Activated naive CD4-positive, alpha-beta T cell treated with anti-CD3 and anti-CD28 coated beads for 36 hours (primary cell): ENCODE measurements at regions not wholly inside any gene's neighbourhood (a gene's known extent, or its start where the extent isn't known, plus 50 kb on each side); places are given as distances from the start of the nearest gene placed in this dataset.

Experiments
- CTCF ChIA-PET: fragments of 350-600 bp; sonication (Branson Sonifier 250); formaldehyde crosslinking; loops from one replicate; lab custom pipeline; 2021; ENCODE audit warnings: antibody characterized with exemption; lab: Charles Lee
- DNase-seq: peaks from one replicate; pipeline ENCODE4 v3.0.0-alpha.2; 2020
- H3K27ac Mint-ChIP-seq: one replicate; pipeline ENCODE4 v1.8.0; 2021; ENCODE audit warnings: mild to moderate bottlenecking, mixed read lengths
- H3K27me3 Mint-ChIP-seq: one replicate; pipeline ENCODE4 v1.8.0; 2021; ENCODE audit warnings: low read depth, mixed read lengths
- H3K36me3 Mint-ChIP-seq: one replicate; pipeline ENCODE4 v1.8.0; 2021; ENCODE audit warnings: low read depth, mixed read lengths
- H3K4me1 Mint-ChIP-seq: one replicate; pipeline ENCODE4 v1.8.0; 2021; ENCODE audit warnings: low read depth, mixed read lengths
- H3K4me3 Mint-ChIP-seq: one replicate; pipeline ENCODE4 v1.8.0; 2021; ENCODE audit warnings: mild to moderate bottlenecking, moderate library complexity, mixed read lengths
- H3K9me3 Mint-ChIP-seq: one replicate; pipeline ENCODE4 v1.8.0; 2021; ENCODE audit warnings: mixed read lengths
- intact Hi-C: fragments of 100-400 bp; cut with micrococcal nuclease; formaldehyde crosslinking; loops from one replicate; pipeline ENCODE4 v1.15.1; 2023

DNA sequence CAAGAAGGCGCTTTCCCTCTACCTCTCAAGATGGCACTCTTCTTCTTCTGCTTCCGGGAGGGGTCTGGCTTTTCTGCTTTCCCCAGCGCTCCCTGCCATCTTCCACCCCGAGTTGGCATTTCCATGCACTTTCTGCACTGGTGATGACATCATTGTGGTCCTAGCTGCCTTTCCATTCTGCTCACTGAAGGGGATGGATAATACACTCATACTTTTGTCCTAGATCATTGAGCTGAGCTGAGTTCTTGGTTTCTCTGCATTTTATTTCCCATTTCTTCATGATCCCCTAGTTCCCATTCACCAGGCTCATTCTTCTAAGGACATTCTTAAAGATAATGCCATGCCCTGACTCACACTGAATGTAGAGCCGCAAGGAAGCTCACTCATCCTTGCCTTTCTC lies 96.7 kb downstream of the EDN1 start:
- CTCF ChIA-PET = no interaction called here
- no peak for DNase-seq
- Mint-ChIP-seq H3K27ac (no peak overlapping the region), H3K4me3 (no peak overlapping the region), H3K27me3 (peaks cover 21% of the 10 kb centered on the region), H3K4me1 (no peaks in the 10 kb centered on the region), H3K36me3 (no peaks in the 10 kb centered on the region), H3K9me3 (no peaks in the 10 kb centered on the region)
- intact Hi-C loops = no loop called here

DNA sequence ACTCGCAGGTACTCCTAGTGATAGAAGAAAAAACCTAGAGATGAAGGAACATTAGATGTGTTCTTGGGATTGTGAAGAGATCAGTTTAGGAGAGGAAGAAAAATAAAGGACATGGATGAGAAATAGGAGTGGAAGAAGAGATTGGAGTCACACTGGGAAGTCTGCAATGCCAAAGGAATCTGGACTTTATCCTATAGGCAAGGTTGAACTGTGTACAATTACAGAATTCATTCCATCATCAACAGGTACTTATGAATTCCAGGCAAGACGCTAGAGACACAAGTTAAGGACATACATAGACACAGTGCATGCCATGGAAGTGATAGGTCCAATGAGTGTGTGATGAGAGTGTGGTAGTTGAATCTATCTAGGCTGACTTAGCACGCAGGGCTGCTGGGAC lies 101.3 kb downstream of the EDN1 start:
- H3K4me1 Mint-ChIP-seq = no peaks in the 10 kb centered on the region

DNA sequence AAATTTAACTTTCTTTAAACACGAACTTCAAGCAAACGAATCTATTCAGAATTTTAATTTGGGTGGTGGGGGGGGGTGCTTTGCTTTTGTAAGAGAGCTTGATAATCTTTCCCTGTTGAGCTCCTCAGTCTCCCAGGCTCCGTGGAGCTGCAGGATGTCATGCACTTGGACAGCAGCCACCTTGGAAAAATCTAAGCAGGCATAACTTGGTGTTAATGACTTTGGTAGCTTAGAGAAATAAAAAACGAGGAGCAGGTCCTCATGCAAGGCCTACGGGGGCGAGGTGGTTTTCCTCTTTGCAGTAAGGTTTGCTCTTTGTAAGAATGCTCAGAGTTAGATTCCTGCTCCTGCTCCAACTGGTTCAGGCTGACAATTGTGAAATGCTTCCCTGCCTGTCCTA lies 102.3 kb downstream of the EDN1 start:
- Mint-ChIP-seq H3K27me3 (peaks cover 19% of the 10 kb centered on the region), H3K4me3 (no peak overlapping the region), H3K36me3 (no peaks in the 10 kb centered on the region), H3K27ac (no peak overlapping the region), H3K9me3 (no peaks in the 10 kb centered on the region), H3K4me1 (no peaks in the 10 kb centered on the region)
- intact Hi-C loops = no loop called here
- no peak for DNase-seq
- CTCF ChIA-PET = no interaction called here

More for the DNA sequence above, 101.3 kb downstream of the EDN1 start:
- Mint-ChIP-seq H3K27me3 (peaks cover 25% of the 10 kb centered on the region), H3K36me3 (no peaks in the 10 kb centered on the region), H3K9me3 (no peaks in the 10 kb centered on the region), H3K27ac (no peak overlapping the region), H3K4me3 (no peak overlapping the region)
- DNase-seq = no peak
- intact Hi-C loops = no loop called here
- CTCF ChIA-PET = no interaction called here

DNA sequence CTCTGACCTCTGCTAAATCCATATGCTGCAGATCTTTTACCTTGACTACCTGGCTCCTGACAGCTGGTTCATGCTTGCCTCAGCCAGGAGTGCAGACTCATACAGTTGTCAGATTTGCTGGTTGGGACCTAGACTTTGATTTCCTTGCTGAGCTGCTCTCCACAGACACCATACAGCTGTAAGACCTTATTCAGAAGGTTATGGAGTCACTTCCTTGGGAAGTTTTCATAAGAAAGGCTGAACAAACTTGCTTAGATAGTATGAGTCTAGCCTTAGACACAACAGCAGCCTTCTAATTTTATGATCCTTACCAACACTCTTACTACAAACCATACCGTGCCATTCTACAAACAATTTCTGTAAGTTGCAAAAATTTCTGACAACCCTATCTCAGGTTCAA lies 102.9 kb downstream of the EDN1 start:
- H3K36me3 Mint-ChIP-seq = no peaks in the 10 kb centered on the region
- CTCF ChIA-PET = no interaction called here

DNA sequence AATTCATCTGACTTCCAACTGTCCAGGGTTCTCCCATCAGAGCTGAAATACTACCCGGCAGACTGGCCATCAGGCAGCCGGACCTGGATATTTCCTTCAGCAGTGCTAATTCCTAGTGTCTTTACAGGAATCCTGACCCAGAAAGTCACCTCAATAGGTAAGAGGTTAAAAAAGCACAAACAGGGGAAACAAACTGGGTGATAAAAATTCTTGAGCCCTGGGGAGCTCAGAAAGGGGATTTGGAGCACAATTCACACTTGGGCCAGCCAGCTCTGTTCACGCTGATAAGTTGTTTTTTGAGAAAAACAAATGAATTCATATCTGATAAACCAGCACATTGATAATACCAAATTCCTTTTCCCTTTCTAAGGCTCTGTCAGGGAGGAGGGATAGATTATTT lies 104.0 kb downstream of the EDN1 start:
- intact Hi-C loops = no loop called here
- Mint-ChIP-seq H3K4me3 (no peak overlapping the region), H3K27ac (no peak overlapping the region), H3K36me3 (no peaks in the 10 kb centered on the region), H3K27me3 (peaks cover 20% of the 10 kb centered on the region), H3K4me1 (no peaks in the 10 kb centered on the region), H3K9me3 (no peaks in the 10 kb centered on the region)
- CTCF ChIA-PET = no interaction called here
- no peak for DNase-seq

More for the DNA sequence above, 102.9 kb downstream of the EDN1 start:
- intact Hi-C loops = no loop called here
- Mint-ChIP-seq H3K27ac (no peak overlapping the region), H3K4me1 (no peaks in the 10 kb centered on the region), H3K4me3 (no peak overlapping the region), H3K9me3 (no peaks in the 10 kb centered on the region), H3K27me3 (peaks cover 21% of the 10 kb centered on the region)
- no peak for DNase-seq

DNA sequence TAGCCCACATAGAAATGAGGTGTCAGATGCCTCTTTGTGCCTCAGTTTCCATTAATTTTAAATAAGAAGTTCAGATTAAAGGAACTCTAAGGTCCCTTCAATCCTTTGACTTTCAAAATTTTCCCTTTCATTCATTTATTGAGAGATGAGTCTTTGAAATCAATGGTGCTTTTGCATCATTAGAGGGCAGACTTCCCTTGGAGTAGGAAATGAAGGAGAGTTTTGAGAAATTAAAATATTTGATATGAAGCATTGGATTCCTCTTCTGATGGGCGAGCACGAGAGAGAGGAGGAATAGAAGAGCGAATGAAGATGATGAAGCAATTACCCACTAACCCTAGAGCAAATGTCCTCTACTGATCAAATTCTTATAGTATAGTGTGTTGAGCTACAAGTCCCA lies 105.7 kb downstream of the EDN1 start:
- CTCF ChIA-PET = interaction anchor here (0.7 kb wide), 1 partner anchor 301 kb away, joined by 3 read pairs; no protein-coding TSS in a partner anchor
- Mint-ChIP-seq H3K9me3 (no peaks in the 10 kb centered on the region), H3K36me3 (no peaks in the 10 kb centered on the region), H3K4me3 (no peak overlapping the region), H3K27ac (no peak overlapping the region), H3K4me1 (no peaks in the 10 kb centered on the region), H3K27me3 (peaks cover 14% of the 10 kb centered on the region)
- intact Hi-C loops = no loop called here
- no peak for DNase-seq

DNA sequence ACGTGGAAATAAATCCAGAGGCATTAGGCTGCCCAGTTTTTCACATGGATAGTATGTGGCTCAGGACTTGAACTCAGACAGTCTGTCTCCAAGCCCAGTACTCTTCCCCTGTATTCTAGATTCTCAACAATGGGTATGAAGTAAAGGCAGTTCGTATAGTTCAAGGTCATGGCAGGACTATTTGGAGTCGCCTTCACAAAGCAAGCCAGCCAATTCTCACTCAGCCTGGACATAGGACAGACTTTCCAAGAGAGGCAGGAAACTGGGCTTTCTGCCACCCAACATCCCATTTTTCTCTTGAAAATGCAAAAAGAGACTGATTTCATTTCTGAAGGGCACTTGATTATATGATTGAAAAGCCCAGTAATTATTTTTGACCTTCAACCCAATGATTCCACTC lies 111.0 kb downstream of the EDN1 start:
- no peaks in the 10 kb centered on the region for H3K4me1 Mint-ChIP-seq
- no peaks in the 10 kb centered on the region for H3K9me3 Mint-ChIP-seq
- H3K36me3 Mint-ChIP-seq = no peaks in the 10 kb centered on the region
- DNase-seq = no peak
- CTCF ChIA-PET = no interaction called here
- no peak overlapping the region for H3K27ac Mint-ChIP-seq
- intact Hi-C loops = no loop called here
- peaks cover 2% of the 10 kb centered on the region for H3K27me3 Mint-ChIP-seq
- H3K4me3 Mint-ChIP-seq = no peak overlapping the region

DNA sequence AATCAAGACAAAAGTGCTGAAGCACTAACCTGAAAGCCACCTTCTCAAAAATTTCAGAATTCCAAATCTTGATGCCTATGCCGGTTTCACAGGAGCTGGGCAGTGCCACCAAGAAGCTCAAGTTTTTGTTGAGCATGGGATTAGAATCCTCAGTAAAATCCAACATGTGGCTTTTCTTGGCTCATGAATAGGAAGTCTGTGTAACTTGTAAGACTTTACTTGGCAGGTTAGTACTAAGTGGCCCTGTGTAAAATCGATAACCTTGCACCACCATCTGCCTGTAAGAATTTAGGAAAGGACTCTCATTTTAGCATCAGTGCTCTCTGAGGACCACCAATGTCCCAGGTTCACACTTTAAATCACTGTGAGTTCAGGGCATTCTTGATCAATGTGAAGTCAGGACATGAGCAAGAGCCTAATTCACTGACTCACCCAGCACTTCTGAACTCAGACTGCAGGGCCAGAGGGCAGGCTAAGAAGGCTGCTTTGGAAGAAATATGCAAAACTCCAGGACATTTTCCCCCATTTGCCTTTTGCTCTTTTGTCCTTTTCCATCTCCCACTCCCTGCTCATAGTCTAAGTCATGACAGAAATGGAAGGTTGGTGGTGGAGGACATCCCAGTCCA lies 113.2 kb downstream of the EDN1 start:
- H3K9me3 Mint-ChIP-seq = no peaks in the 10 kb centered on the region
- no peaks in the 10 kb centered on the region for H3K36me3 Mint-ChIP-seq
- H3K27me3 Mint-ChIP-seq = peaks cover 4% of the 10 kb centered on the region
- H3K27ac Mint-ChIP-seq = no peak overlapping the region
- H3K4me3 Mint-ChIP-seq = no peak overlapping the region
- intact Hi-C loops = no loop called here
- CTCF ChIA-PET = interaction anchor here (0.6 kb wide), 1 partner anchor 116 kb away, joined by 3 read pairs; no protein-coding TSS in a partner anchor
- DNase-seq = no peak
- H3K4me1 Mint-ChIP-seq = no peaks in the 10 kb centered on the region

DNA sequence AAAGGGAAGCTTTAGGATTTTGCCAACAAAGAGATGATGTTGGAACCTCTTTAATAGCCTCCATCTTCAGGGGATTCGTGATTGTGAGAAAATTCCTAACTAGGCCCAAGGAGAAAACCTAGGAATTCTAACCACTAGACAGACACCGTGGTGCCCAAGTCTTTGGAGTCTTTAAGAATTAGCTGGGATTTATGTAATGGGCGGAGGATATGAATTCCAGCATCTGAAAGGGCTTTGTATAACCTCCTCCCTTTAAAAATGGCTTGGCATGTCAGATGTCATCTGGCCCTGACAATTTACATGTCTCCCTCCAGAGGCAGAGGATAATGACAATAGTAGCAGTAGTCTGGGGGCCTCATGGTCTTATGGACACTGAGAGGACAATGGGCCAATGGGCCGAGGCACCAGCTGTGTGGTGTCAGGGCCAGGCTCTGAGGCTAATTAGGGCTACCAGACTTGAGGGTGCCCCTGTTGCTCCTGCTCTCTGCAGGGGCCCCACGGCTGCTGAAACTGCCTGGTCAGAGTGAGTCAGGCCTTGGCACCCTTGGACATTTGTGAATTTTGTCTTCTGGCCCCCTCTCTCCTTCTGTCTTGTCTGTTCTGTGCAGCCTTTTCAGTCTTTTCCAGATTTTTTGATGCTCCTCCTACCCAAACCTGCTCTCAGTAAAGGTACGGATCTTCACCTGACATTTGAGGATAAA lies 113.9 kb downstream of the EDN1 start:
- H3K9me3 Mint-ChIP-seq = no peaks in the 10 kb centered on the region
- intact Hi-C loops = no loop called here
- no peak overlapping the region for H3K4me3 Mint-ChIP-seq
- H3K4me1 Mint-ChIP-seq = no peaks in the 10 kb centered on the region
- no peak for DNase-seq
- H3K36me3 Mint-ChIP-seq = no peaks in the 10 kb centered on the region
- peaks cover 4% of the 10 kb centered on the region for H3K27me3 Mint-ChIP-seq
- CTCF ChIA-PET = no interaction called here
- H3K27ac Mint-ChIP-seq = no peak overlapping the region

DNA sequence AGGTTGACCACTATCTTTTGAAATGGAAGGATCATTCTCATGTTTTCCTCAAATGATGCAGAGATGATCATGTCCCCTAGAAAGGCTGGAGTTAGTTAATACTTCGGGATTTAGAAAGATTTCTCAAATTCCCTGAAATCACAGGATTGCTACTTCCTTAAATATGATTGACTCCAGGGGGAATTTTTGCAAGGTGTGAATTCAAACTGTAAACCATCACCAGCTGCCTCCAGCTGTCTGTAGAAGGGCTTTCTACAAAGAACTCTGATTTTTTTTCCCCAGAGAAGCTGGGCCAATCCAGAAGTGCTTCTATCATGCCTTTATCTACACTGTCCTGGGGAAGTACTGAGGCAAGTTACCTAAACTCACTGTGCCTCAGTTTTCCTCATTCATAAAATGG lies 114.5 kb downstream of the EDN1 start:
- intact Hi-C loops = no loop called here
- Mint-ChIP-seq H3K36me3 (no peaks in the 10 kb centered on the region), H3K4me3 (no peak overlapping the region), H3K4me1 (no peaks in the 10 kb centered on the region), H3K27ac (no peak overlapping the region), H3K9me3 (no peaks in the 10 kb centered on the region), H3K27me3 (peaks cover 4% of the 10 kb centered on the region)
- CTCF ChIA-PET = no interaction called here
- DNase-seq = no peak

DNA sequence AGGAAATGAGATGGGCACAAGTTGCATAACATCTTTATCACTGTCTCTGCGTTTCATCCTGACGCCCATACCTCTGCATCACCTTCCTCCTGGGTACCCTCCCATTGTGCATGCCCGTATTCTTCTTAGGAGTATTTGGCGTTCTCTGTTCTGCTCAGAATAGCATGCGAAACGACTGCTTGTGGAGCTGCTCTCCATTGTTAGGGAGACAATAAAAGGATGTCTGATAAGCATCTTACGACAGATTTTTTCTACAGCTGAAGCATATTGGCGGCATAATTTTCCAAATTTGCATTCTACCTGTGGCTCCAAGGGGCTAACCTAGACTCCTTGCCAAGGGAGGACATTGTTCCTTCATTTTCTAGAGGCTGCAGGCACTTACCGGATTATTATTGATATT lies 118.6 kb downstream of the EDN1 start:
- CTCF ChIA-PET = no interaction called here
- no peak overlapping the region for H3K27ac Mint-ChIP-seq
- no peaks in the 10 kb centered on the region for H3K4me1 Mint-ChIP-seq
- no peaks in the 10 kb centered on the region for H3K9me3 Mint-ChIP-seq
- no peaks in the 10 kb centered on the region for H3K36me3 Mint-ChIP-seq
- H3K27me3 Mint-ChIP-seq = peaks cover 14% of the 10 kb centered on the region
- DNase-seq = no peak
- no peak overlapping the region for H3K4me3 Mint-ChIP-seq
- intact Hi-C loops = no loop called here

DNA sequence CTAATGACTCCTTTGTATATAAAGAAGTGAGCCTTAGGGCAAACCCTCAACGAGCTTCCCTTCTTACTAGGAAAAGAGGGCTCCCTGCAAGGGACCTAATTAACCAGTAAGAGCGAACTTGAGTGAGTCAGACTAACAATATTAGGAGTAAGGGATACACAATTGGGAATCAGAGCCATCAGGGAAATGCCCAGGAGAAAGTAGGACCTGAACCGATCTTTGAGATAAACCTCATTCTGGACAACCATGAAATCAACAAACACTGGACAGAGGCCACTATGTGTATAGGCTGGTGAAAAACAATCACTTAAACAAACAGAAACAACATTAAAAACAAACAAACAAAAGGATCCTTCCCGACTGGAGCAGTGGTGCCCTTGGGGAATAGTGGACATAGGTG lies 120.8 kb downstream of the EDN1 start:
- no peak for DNase-seq
- no peaks in the 10 kb centered on the region for H3K36me3 Mint-ChIP-seq
- no peaks in the 10 kb centered on the region for H3K4me1 Mint-ChIP-seq
- H3K4me3 Mint-ChIP-seq = no peak overlapping the region
- CTCF ChIA-PET = interaction anchor here (0.6 kb wide), 1 partner anchor 320 kb away, joined by 3 read pairs; no protein-coding TSS in a partner anchor
- H3K27ac Mint-ChIP-seq = no peak overlapping the region
- peaks cover 14% of the 10 kb centered on the region for H3K27me3 Mint-ChIP-seq
- intact Hi-C loops = no loop called here
- H3K9me3 Mint-ChIP-seq = no peaks in the 10 kb centered on the region

DNA sequence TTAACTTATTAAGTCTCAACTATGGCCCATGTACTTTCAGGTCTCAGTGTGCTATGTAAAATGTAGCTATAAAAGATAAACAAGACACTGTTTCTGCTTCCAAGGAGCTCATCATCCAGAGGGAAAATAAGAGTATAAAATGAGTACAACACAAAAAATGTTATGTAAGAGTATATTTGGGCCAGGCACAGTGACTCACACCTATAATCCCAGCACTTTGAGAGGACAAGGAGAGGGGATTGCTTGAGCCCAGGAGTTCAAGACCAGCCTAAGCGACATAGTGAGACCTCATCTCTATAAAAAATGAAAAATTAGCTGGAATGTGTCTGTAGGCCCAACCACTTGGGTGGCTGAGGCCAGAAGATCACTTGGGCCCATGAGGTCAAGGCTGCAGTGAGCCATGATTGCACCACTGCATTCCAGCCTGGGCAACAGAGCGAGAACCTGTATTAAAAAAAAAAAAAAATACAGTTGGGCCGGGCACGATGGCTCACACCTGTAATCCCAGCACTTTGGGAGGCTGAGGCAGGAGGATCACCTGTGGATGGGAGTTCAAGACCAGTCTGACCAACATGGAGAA lies 124.0 kb downstream of the EDN1 start:
- Mint-ChIP-seq H3K4me1 (no peaks in the 10 kb centered on the region), H3K27ac (no peak overlapping the region), H3K36me3 (no peaks in the 10 kb centered on the region), H3K27me3 (peaks cover 12% of the 10 kb centered on the region), H3K9me3 (peaks cover 2% of the 10 kb centered on the region), H3K4me3 (no peak overlapping the region)
- intact Hi-C loops = no loop called here
- no peak for DNase-seq
- CTCF ChIA-PET = no interaction called here
